H1 (cell line): ENCODE measurements at regions not wholly inside any gene's neighbourhood (a gene's known extent, or its start where the extent isn't known, plus 50 kb on each side); places are given as distances from the start of the nearest gene placed in this dataset.

Source experiments
- CTCF ChIA-PET: fragments of 300-600 bp; sonication (Branson Sonifier 250); formaldehyde crosslinking; loops from one replicate; lab custom pipeline; 2021; ENCODE audit not compliant: partially characterized antibody; lab: Charles Lee
- POLR2A ChIA-PET: fragments of 300-600 bp; sonication (Branson Sonifier 250); formaldehyde crosslinking; loops from one replicate; lab custom pipeline; 2021; ENCODE audit warnings: inconsistent platforms; ENCODE audit not compliant: partially characterized antibody; lab: Charles Lee
- DNase-seq, 2 experiments: peaks; one replicate each; pipeline versions ENCODE4 v3.0.0 to v3.0.0-alpha.2; 2010 to 2022; ENCODE audit warnings: low spot score in 2 of 2, low read depth in 1 of 2, mixed read lengths in 1 of 2
- FAIRE-seq: peaks from 2 replicates; lab custom pipeline; 2011; peaks lifted over from hg19 to GRCh38; lab: Jason Lieb, UNC
- H2AFZ ChIP-seq: 2 replicates; pipeline ENCODE4 v1.8.1; 2012; ENCODE audit warnings: low read length, inconsistent platforms
- H2AK5ac ChIP-seq: 2 replicates; pipeline ENCODE4 v1.6.1; 2013; ENCODE audit warnings: low read depth, low read length
- H2BK120ac ChIP-seq: replicated peaks from 2 replicates; pipeline ENCODE3; 2013; ENCODE audit warnings: low read depth, low read length, inconsistent platforms
- H2BK12ac ChIP-seq: 2 replicates; pipeline ENCODE4 v1.6.1; 2013; ENCODE audit warnings: low read depth, low read length
- H2BK15ac ChIP-seq: 2 replicates; pipeline ENCODE4 v1.6.1; 2013; ENCODE audit warnings: low read length
- H2BK20ac ChIP-seq: 2 replicates; pipeline ENCODE4 v1.6.1; 2013; ENCODE audit warnings: low read length
- H2BK5ac ChIP-seq: 2 replicates; pipeline ENCODE4 v1.6.1; 2013; ENCODE audit warnings: low read depth, low read length
- H3K14ac ChIP-seq: 2 replicates; pipeline ENCODE4 v1.6.1; 2013; ENCODE audit warnings: inconsistent platforms; ENCODE audit not compliant: insufficient read length
- H3K18ac ChIP-seq: 2 replicates; pipeline ENCODE4 v1.6.1; 2013; ENCODE audit warnings: low read length; ENCODE audit errors: extremely low read depth
- H3K23ac ChIP-seq: 2 replicates; pipeline ENCODE4 v1.6.1; 2013; ENCODE audit warnings: inconsistent platforms; ENCODE audit not compliant: insufficient read length
- H3K23me2 ChIP-seq: 2 replicates; pipeline ENCODE4 v1.6.1; 2013; ENCODE audit warnings: low read depth, low read length
- H3K27ac ChIP-seq: 2 replicates; pipeline ENCODE4 v1.6.1; 2011; ENCODE audit warnings: low read depth, low read length, inconsistent platforms
- H3K27me3 ChIP-seq, 4 experiments: replicated peaks in 1 of 4; 1 replicate in 1 of 4; 2 replicates in 3 of 4; pipeline versions ENCODE4 v1.6.1 to v1.8.1; 2011 to 2013; ENCODE audit warnings: low read length in 3 of 4, mild to moderate bottlenecking in 3 of 4, inconsistent platforms in 2 of 4, mixed read lengths in 2 of 4, moderate library complexity in 1 of 4; ENCODE audit not compliant: control insufficient read depth in 3 of 4, insufficient read depth in 3 of 4; ENCODE audit errors: extremely low read depth in 1 of 4
- H3K36me3 ChIP-seq, 4 experiments: 2 replicates each; pipeline versions ENCODE4 v1.6.1 to v1.8.1; 2011 to 2013; ENCODE audit warnings: mild to moderate bottlenecking in 4 of 4, low read length in 3 of 4, moderate library complexity in 2 of 4, control low read depth in 1 of 4, inconsistent platforms in 1 of 4; ENCODE audit not compliant: insufficient read depth in 4 of 4, control insufficient read depth in 2 of 4
- H3K4ac ChIP-seq: replicated peaks from 2 replicates; pipeline ENCODE3; 2013; ENCODE audit warnings: low read length, low read depth, mixed read lengths, inconsistent platforms; ENCODE audit not compliant: insufficient read length
- H3K4me1 ChIP-seq, 4 experiments: replicated peaks in 1 of 4; 1 replicate in 1 of 4; 2 replicates in 3 of 4; pipeline versions ENCODE4 v1.6.1 to v1.8.1; 2011 to 2013; ENCODE audit warnings: low read length in 3 of 4, inconsistent platforms in 2 of 4, mixed read lengths in 1 of 4; ENCODE audit not compliant: insufficient read depth in 4 of 4, control insufficient read depth in 3 of 4
- H3K4me2 ChIP-seq, 2 experiments: 2 replicates each; pipeline versions ENCODE4 v1.6.1 to v1.8.1; 2011 to 2013; ENCODE audit warnings: low read depth in 2 of 2, low read length in 2 of 2, control low read depth in 1 of 2, inconsistent platforms in 1 of 2, mild to moderate bottlenecking in 1 of 2; ENCODE audit not compliant: insufficient read depth in 1 of 2
- H3K4me3 ChIP-seq, 4 experiments: fragments of 200-600, 300-600 bp in 1 of 4; sonication (generic), shearing (Covaris generic), sonication (Bioruptor Twin) in 1 of 4; 2 replicates each; pipeline versions ENCODE4 v1.5.1 to v1.8.1; 2011 to 2016; ENCODE audit warnings: low read length in 4 of 4, low read depth in 3 of 4, control low read depth in 2 of 4, inconsistent platforms in 2 of 4, mild to moderate bottlenecking in 2 of 4, mixed read lengths in 1 of 4, moderate library complexity in 1 of 4; ENCODE audit not compliant: insufficient read depth in 2 of 4; ENCODE audit errors: extremely low read depth in 1 of 4
- H3K56ac ChIP-seq: replicated peaks from 2 replicates; pipeline ENCODE3; 2013; ENCODE audit warnings: low read depth, mild to moderate bottlenecking, mixed read lengths, low read length, inconsistent platforms; ENCODE audit not compliant: insufficient read length
- H3K79me1 ChIP-seq: 2 replicates; pipeline ENCODE4 v1.6.1; 2013; ENCODE audit warnings: low read depth, low read length, control low read depth
- H3K79me2 ChIP-seq, 2 experiments: 2 replicates each; pipeline versions ENCODE4 v1.6.1 to v1.8.1; 2012 to 2013; ENCODE audit warnings: low read length in 2 of 2, mild to moderate bottlenecking in 2 of 2, inconsistent platforms in 1 of 2; ENCODE audit not compliant: insufficient read depth in 2 of 2, control insufficient read depth in 1 of 2
- H3K9ac ChIP-seq, 4 experiments: replicated peaks in 1 of 4; 1 replicate in 1 of 4; 2 replicates in 3 of 4; pipeline versions ENCODE4 v1.6.1 to v1.8.1; 2011 to 2013; ENCODE audit warnings: low read depth in 3 of 4, low read length in 3 of 4, control low read depth in 2 of 4, mild to moderate bottlenecking in 2 of 4, moderate library complexity in 2 of 4, inconsistent platforms in 1 of 4; ENCODE audit errors: extremely low read depth in 1 of 4
- H3K9me3 ChIP-seq, 2 experiments: 2 replicates each; pipeline versions ENCODE4 v1.6.1 to v1.8.1; 2012 to 2013; ENCODE audit warnings: mild to moderate bottlenecking in 2 of 2, moderate library complexity in 2 of 2, control low read depth in 1 of 2, inconsistent platforms in 1 of 2, low read depth in 1 of 2, low read length in 1 of 2, mixed read lengths in 1 of 2; ENCODE audit not compliant: insufficient read depth in 2 of 2
- H4K20me1 ChIP-seq, 2 experiments: replicated peaks in 1 of 2; 2 replicates each; pipeline versions ENCODE3 to v1.8.1; 2011 to 2013; ENCODE audit warnings: inconsistent platforms in 2 of 2, low read length in 2 of 2, mild to moderate bottlenecking in 1 of 2; ENCODE audit not compliant: insufficient read depth in 2 of 2, control insufficient read depth in 1 of 2
- H4K5ac ChIP-seq: 2 replicates; pipeline ENCODE4 v1.6.1; 2013; ENCODE audit warnings: low read length, low read depth, mixed read lengths, inconsistent platforms; ENCODE audit not compliant: insufficient read length
- H4K8ac ChIP-seq: 2 replicates; pipeline ENCODE4 v1.8.0; 2013; ENCODE audit warnings: mild to moderate bottlenecking, moderate library complexity, low read length, inconsistent platforms; ENCODE audit not compliant: insufficient read depth; ENCODE audit errors: extremely low read depth
- H4K91ac ChIP-seq: replicated peaks from 2 replicates; pipeline ENCODE3; 2013; ENCODE audit warnings: low read length, mixed read lengths, inconsistent platforms; ENCODE audit not compliant: insufficient read length
- CHD1 ChIP-seq: IDR thresholded peaks from 2 replicates; pipeline ENCODE4 v1.6.1; 2012; ENCODE audit warnings: low read depth, low read length, improper control_type of control experiment
- CREB1 ChIP-seq: IDR thresholded peaks from 2 replicates; pipeline ENCODE4 v1.6.1; 2012; ENCODE audit warnings: inconsistent platforms
- GTF2F1 ChIP-seq: IDR thresholded peaks from 2 replicates; pipeline ENCODE4 v1.6.1; 2012; ENCODE audit warnings: low read depth, low read length, improper control_type of control experiment, borderline replicate concordance
- RBBP5 ChIP-seq: IDR thresholded peaks from 2 replicates; pipeline ENCODE4 v1.7.1; 2012; ENCODE audit warnings: low read depth, mild to moderate bottlenecking, inconsistent platforms, low read length, moderate library complexity, borderline replicate concordance
- RNF2 ChIP-seq: fragments of 200-900, 300-1000 bp; sonication (generic); IDR thresholded peaks from 2 replicates; pipeline ENCODE4 v1.7.1; 2016; ENCODE audit warnings: borderline replicate concordance, low read depth, mild to moderate bottlenecking, antibody characterized with exemption, low read length; ENCODE audit not compliant: poor library complexity, severe bottlenecking; ENCODE audit errors: missing control alignments
- RXRA ChIP-seq: IDR thresholded peaks from 2 replicates; pipeline ENCODE4 v1.6.1; 2011; ENCODE audit warnings: low read depth, mild to moderate bottlenecking, low read length, moderate library complexity; ENCODE audit not compliant: insufficient read depth
- SRF ChIP-seq: IDR thresholded peaks from 2 replicates; pipeline ENCODE4 v1.6.1; 2011; ENCODE audit warnings: mild to moderate bottlenecking, low read depth, low read length, moderate library complexity
- YY1 ChIP-seq: IDR thresholded peaks from 2 replicates; pipeline ENCODE4 v1.6.1; 2011; ENCODE audit warnings: low read depth, mild to moderate bottlenecking, low read length
- ZNF274 ChIP-seq: IDR thresholded peaks from 2 replicates; pipeline ENCODE4 v1.7.0; 2012; ENCODE audit warnings: low read length, borderline replicate concordance; ENCODE audit errors: extremely low read depth
- WGBS, 2 experiments: shearing (Covaris generic) in 1 of 2; methylation state at CpG; one replicate each; pipeline versions ENCODE4 v1.1.6 to v1.1.7; 2013 to 2015; ENCODE audit warnings: low lambda C conversion rate in 2 of 2, mixed read lengths in 2 of 2, inconsistent platforms in 1 of 2, low coverage in 1 of 2, missing lambda C conversion rate in 1 of 2; ENCODE audit not compliant: insufficient replicate concordance in 2 of 2, insufficient coverage in 1 of 2, insufficient read length in 1 of 2; ENCODE audit errors: extremely low coverage in 1 of 2, missing lambda C conversion rate in 1 of 2; 5-methylcytosine and 5-hydroxymethylcytosine counted together
- TF ChIP-seq, protein P1 (sequence below): IDR thresholded peaks from 2 replicates; pipeline ENCODE4 v1.6.1; 2011; ENCODE audit warnings: low read length, improper control_type of control experiment

DNA sequence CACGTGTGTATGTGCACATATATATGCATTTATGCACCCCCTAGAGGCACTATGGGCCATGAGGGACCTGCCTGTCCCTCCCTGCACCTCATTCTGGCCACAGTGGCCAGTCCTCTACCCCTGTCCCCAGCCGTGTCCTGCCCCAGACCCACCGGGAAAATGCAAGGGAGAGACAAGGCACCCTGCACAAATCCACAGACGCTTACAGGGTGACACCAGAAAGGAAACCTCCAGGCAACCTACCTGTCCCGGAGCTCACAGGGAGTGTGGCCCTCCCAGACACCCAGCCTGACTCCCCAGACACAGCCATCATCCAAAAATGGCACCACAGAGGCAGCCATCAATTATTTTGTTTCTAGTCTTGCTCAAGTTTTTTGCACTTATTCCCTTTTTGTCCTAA lies 440.4 kb downstream of the SOX9 start:
- no peak for TF ChIP-seq CHD1
- TF ChIP-seq YY1 = no peak
- no peak for TF ChIP-seq RNF2
- no peak for TF ChIP-seq RBBP5
- no peak for TF ChIP-seq CREB1
- TF ChIP-seq ZNF274 = no peak
- TF ChIP-seq, protein P1, sequence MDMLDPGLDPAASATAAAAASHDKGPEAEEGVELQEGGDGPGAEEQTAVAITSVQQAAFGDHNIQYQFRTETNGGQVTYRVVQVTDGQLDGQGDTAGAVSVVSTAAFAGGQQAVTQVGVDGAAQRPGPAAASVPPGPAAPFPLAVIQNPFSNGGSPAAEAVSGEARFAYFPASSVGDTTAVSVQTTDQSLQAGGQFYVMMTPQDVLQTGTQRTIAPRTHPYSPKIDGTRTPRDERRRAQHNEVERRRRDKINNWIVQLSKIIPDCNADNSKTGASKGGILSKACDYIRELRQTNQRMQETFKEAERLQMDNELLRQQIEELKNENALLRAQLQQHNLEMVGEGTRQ = no peak
- TF ChIP-seq GTF2F1 = no peak
- TF ChIP-seq SRF = no peak
- no peak for TF ChIP-seq RXRA
- peaks cover 3 to 5% of the 10 kb centered on the region in 2 experiments for H4K20me1 ChIP-seq
- no peak overlapping the region for H2AFZ ChIP-seq
- no peak overlapping the region for H3K23ac ChIP-seq
- H3K4me1 ChIP-seq = peaks cover 0 to 10% (median 2%) of the 10 kb centered on the region in 4 experiments; a peak in 5 of 7 replicates
- no peaks in the 10 kb centered on the region for H3K79me2 ChIP-seq
- no peaks in the 10 kb centered on the region for H3K36me3 ChIP-seq
- FAIRE-seq = no peak
- no peak overlapping the region for H3K9ac ChIP-seq
- CTCF ChIA-PET = interaction anchor here (0.5 to 10.1 kb wide), 47 partner anchors 8 to 709 kb away, joined by 3 to 178 read pairs (median 8); partner anchors contain the start of gene SSTR2
- no peaks in the 10 kb centered on the region for H3K79me1 ChIP-seq
- H3K4me2 ChIP-seq = no peak overlapping the region
- H2BK20ac ChIP-seq = no peak overlapping the region
- peaks cover 6% of the 10 kb centered on the region; the same call in 1 of the 2 replicates for H3K23me2 ChIP-seq
- H3K4ac ChIP-seq = no peak overlapping the region
- POLR2A ChIA-PET = interaction anchor here (0.8 to 1.4 kb wide), 2 partner anchors 31 to 163 kb away, joined by 3 to 4 read pairs; no protein-coding TSS in a partner anchor
- H3K27me3 ChIP-seq = no peaks in the 10 kb centered on the region
- no peak overlapping the region for H2BK120ac ChIP-seq
- H2BK15ac ChIP-seq = no peak overlapping the region
- H2BK12ac ChIP-seq = peak overlapping the region; percentile 18; the same call in 1 of the 2 replicates
- no peaks in the 10 kb centered on the region for H3K9me3 ChIP-seq
- H4K8ac ChIP-seq = no peak overlapping the region
- no peak overlapping the region for H3K56ac ChIP-seq
- DNase-seq = no peak
- no peak overlapping the region for H4K91ac ChIP-seq
- H2BK5ac ChIP-seq = no peak overlapping the region
- H3K14ac ChIP-seq = no peak overlapping the region
- H3K27ac ChIP-seq = no peak overlapping the region
- H2AK5ac ChIP-seq = no peak overlapping the region
- no peak overlapping the region for H3K18ac ChIP-seq
- 79% methylated on average over 5 of the region's 5 CpGs; no CpG with 5 or more reads in 1 of the 2 experiments for WGBS, 2 experiments
- H4K5ac ChIP-seq = no peak overlapping the region
- no peak overlapping the region for H3K4me3 ChIP-seq
